ENCODE measurements at regions not wholly inside any gene's neighbourhood (a gene's known extent, or its start where the extent isn't known, plus 50 kb on each side); places are given as distances from the start of the nearest gene placed in this dataset.
"Not testable (repeated sequence)": the region's sequence is repeated elsewhere in the genome, so short reads cannot be mapped to it uniquely, and the experiment has no call there.

DNA sequence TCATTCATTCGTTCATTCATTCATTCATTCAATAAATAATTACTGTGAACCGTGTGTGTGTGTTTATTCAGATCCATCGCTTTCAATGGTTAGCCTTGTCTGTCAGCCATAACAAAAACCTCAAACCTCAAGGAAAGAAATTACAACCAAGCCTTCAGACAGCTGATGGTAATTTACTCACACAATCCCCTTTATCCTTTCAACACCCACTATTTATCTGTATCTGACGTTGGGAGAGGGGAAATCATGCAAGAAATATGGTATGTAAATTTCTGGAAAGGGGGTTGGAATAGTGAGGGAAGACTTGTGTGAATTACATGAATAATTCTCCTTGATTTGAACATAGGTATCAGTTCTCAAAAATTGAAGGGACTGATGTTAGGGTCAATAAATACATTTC, 173.6 kb upstream of the NBPF19 start:
- H3K4me1 Mint-ChIP-seq; H3K27me3 Mint-ChIP-seq; H3K4me1 ChIP-seq (ENCODE audit: insufficient read depth, low read length); CTCF ChIA-PET; H3K36me3 ChIP-seq (ENCODE audit: insufficient read depth, low read length); H3K36me3 Mint-ChIP-seq; H3K9me3 Mint-ChIP-seq; H3K4me3 ChIP-seq (ENCODE audit: low read length); H3K9me3 ChIP-seq (ENCODE audit: low read length); H3K27me3 ChIP-seq (ENCODE audit: insufficient read depth, low read length, poor library complexity, severe bottlenecking); H3K27ac ChIP-seq (ENCODE audit: low read depth, low read length); POLR2A ChIA-PET; H3K4me3 Mint-ChIP-seq; H3K27ac Mint-ChIP-seq; DNase-seq: not testable (repeated sequence)

GRCh38 chr1:149304796-149305195, 170.0 kb upstream of the NBPF19 start:
- H3K4me3 ChIP-seq (ENCODE audit: low read length); DNase-seq; H3K27me3 ChIP-seq (ENCODE audit: insufficient read depth, low read length, poor library complexity, severe bottlenecking); H3K4me3 Mint-ChIP-seq; H3K27ac Mint-ChIP-seq; H3K9me3 Mint-ChIP-seq; POLR2A ChIA-PET; H3K27me3 Mint-ChIP-seq; H3K4me1 Mint-ChIP-seq; H3K27ac ChIP-seq (ENCODE audit: low read depth, low read length); H3K36me3 ChIP-seq (ENCODE audit: insufficient read depth, low read length); H3K36me3 Mint-ChIP-seq; CTCF ChIA-PET; H3K9me3 ChIP-seq (ENCODE audit: low read length); H3K4me1 ChIP-seq (ENCODE audit: insufficient read depth, low read length): not testable (repeated sequence)

DNA sequence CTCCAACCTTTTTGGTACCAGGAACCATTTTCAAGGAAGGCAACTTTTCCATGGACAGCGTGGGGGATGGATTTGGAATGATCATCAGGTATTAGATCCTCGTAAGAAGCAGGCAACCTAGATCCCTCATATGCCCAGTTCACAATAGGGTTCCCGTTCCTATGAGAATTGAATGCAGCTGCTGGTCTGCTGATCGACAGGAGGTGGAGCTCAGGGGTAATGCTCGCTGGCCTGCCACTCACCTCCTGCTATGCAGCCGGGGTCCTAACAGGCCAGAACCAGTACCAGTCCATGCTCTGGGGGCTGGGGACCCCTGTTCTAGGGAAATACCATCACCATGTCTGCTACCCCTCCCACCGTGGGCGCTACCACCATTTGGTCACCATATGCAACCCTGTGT, 167.2 kb upstream of the NBPF19 start:
- H3K4me1 Mint-ChIP-seq; H3K27ac ChIP-seq (ENCODE audit: low read depth, low read length); DNase-seq; H3K9me3 ChIP-seq (ENCODE audit: low read length); H3K4me3 Mint-ChIP-seq; POLR2A ChIA-PET; H3K27me3 ChIP-seq (ENCODE audit: insufficient read depth, low read length, poor library complexity, severe bottlenecking); H3K4me3 ChIP-seq (ENCODE audit: low read length); H3K36me3 ChIP-seq (ENCODE audit: insufficient read depth, low read length); H3K36me3 Mint-ChIP-seq; H3K9me3 Mint-ChIP-seq; H3K27ac Mint-ChIP-seq; H3K4me1 ChIP-seq (ENCODE audit: insufficient read depth, low read length); H3K27me3 Mint-ChIP-seq; CTCF ChIA-PET: not testable (repeated sequence)

- H3K9me3 ChIP-seq (ENCODE audit: low read length); H3K27ac ChIP-seq (ENCODE audit: low read depth, low read length); POLR2A ChIA-PET: not testable (repeated sequence)
These were observed 159.9 kb upstream of the NBPF19 start for GRCh38 chr1:149314921-149315320.

GRCh38 chr1:149320971-149321731, 153.7 kb upstream of the NBPF19 start:
- H3K27me3 Mint-ChIP-seq; H3K36me3 ChIP-seq (ENCODE audit: insufficient read depth, low read length); H3K27me3 ChIP-seq (ENCODE audit: insufficient read depth, low read length, poor library complexity, severe bottlenecking); H3K9me3 ChIP-seq (ENCODE audit: low read length); H3K36me3 Mint-ChIP-seq; H3K4me1 Mint-ChIP-seq; H3K4me1 ChIP-seq (ENCODE audit: insufficient read depth, low read length); H3K27ac Mint-ChIP-seq; POLR2A ChIA-PET; DNase-seq; CTCF ChIA-PET; H3K4me3 ChIP-seq (ENCODE audit: low read length); H3K27ac ChIP-seq (ENCODE audit: low read depth, low read length); H3K9me3 Mint-ChIP-seq; H3K4me3 Mint-ChIP-seq: not testable (repeated sequence)

More at GRCh38 chr1:149314921-149315320, 159.9 kb upstream of the NBPF19 start:
- H3K4me3 ChIP-seq (ENCODE audit: low read length); H3K27me3 Mint-ChIP-seq; H3K4me1 ChIP-seq (ENCODE audit: insufficient read depth, low read length); H3K27ac Mint-ChIP-seq; H3K27me3 ChIP-seq (ENCODE audit: insufficient read depth, low read length, poor library complexity, severe bottlenecking); H3K36me3 ChIP-seq (ENCODE audit: insufficient read depth, low read length); H3K4me1 Mint-ChIP-seq; CTCF ChIA-PET; H3K4me3 Mint-ChIP-seq; H3K9me3 Mint-ChIP-seq; H3K36me3 Mint-ChIP-seq: not testable (repeated sequence)
- peak in 1 of 5 donors; percentile 8 for DNase-seq

- H3K27ac Mint-ChIP-seq; H3K4me1 ChIP-seq (ENCODE audit: insufficient read depth, low read length); H3K36me3 ChIP-seq (ENCODE audit: insufficient read depth, low read length); H3K27me3 Mint-ChIP-seq; CTCF ChIA-PET; DNase-seq; H3K27me3 ChIP-seq (ENCODE audit: insufficient read depth, low read length, poor library complexity, severe bottlenecking); POLR2A ChIA-PET; H3K9me3 Mint-ChIP-seq; H3K36me3 Mint-ChIP-seq; H3K4me1 Mint-ChIP-seq; H3K27ac ChIP-seq (ENCODE audit: low read depth, low read length); H3K9me3 ChIP-seq (ENCODE audit: low read length); H3K4me3 Mint-ChIP-seq; H3K4me3 ChIP-seq (ENCODE audit: low read length): not testable (repeated sequence)
These were observed 153.2 kb upstream of the NBPF19 start for GRCh38 chr1:149321732-149322016.

DNA sequence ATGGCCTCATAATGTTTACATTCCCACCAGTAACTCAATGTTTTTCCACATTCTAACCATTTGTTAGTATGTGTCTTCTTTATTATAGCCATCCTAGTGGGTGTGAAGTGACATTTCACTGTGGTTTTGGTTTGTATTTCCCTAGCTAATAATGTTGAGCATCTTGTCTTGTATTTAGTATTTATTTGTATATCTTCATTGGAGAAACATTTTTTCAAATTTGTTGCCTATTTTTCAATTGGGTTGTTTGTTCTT, 144.8 kb upstream of the NBPF19 start:
- DNase-seq; H3K4me1 Mint-ChIP-seq; H3K4me3 ChIP-seq (ENCODE audit: low read length); H3K27me3 Mint-ChIP-seq; H3K27ac Mint-ChIP-seq; H3K27ac ChIP-seq (ENCODE audit: low read depth, low read length); CTCF ChIA-PET; H3K36me3 Mint-ChIP-seq; H3K4me1 ChIP-seq (ENCODE audit: insufficient read depth, low read length); H3K27me3 ChIP-seq (ENCODE audit: insufficient read depth, low read length, poor library complexity, severe bottlenecking); H3K4me3 Mint-ChIP-seq; POLR2A ChIA-PET; H3K36me3 ChIP-seq (ENCODE audit: insufficient read depth, low read length); H3K9me3 Mint-ChIP-seq; H3K9me3 ChIP-seq (ENCODE audit: low read length): not testable (repeated sequence)

- H3K27ac Mint-ChIP-seq; H3K4me1 Mint-ChIP-seq; H3K27me3 Mint-ChIP-seq; H3K27ac ChIP-seq (ENCODE audit: low read depth, low read length); H3K4me1 ChIP-seq (ENCODE audit: insufficient read depth, low read length); H3K27me3 ChIP-seq (ENCODE audit: insufficient read depth, low read length, poor library complexity, severe bottlenecking); H3K4me3 Mint-ChIP-seq; DNase-seq; H3K36me3 ChIP-seq (ENCODE audit: insufficient read depth, low read length); H3K4me3 ChIP-seq (ENCODE audit: low read length); H3K36me3 Mint-ChIP-seq; CTCF ChIA-PET; H3K9me3 ChIP-seq (ENCODE audit: low read length); H3K9me3 Mint-ChIP-seq; POLR2A ChIA-PET: not testable (repeated sequence)
These were observed 138.8 kb upstream of the NBPF19 start for GRCh38 chr1:149336082-149336481.

GRCh38 chr1:149338221-149338691, 136.6 kb upstream of the NBPF19 start:
- H3K27ac ChIP-seq (ENCODE audit: low read depth, low read length); H3K36me3 ChIP-seq (ENCODE audit: insufficient read depth, low read length); H3K27me3 ChIP-seq (ENCODE audit: insufficient read depth, low read length, poor library complexity, severe bottlenecking); H3K27me3 Mint-ChIP-seq; DNase-seq; POLR2A ChIA-PET; H3K9me3 ChIP-seq (ENCODE audit: low read length); H3K4me3 ChIP-seq (ENCODE audit: low read length); H3K36me3 Mint-ChIP-seq; H3K4me3 Mint-ChIP-seq; H3K4me1 ChIP-seq (ENCODE audit: insufficient read depth, low read length); H3K4me1 Mint-ChIP-seq; H3K27ac Mint-ChIP-seq; CTCF ChIA-PET; H3K9me3 Mint-ChIP-seq: not testable (repeated sequence)

Data from CD8-positive, alpha-beta memory T cell (primary cell).